RWPE1 (cell line): ENCODE measurements at regions not wholly inside any gene's neighbourhood (a gene's known extent, or its start where the extent isn't known, plus 50 kb on each side); places are given as distances from the start of the nearest gene placed in this dataset.

Source experiments
- CTCF ChIA-PET: fragments of 350-600 bp; sonication (Branson Sonifier 250); formaldehyde crosslinking; extraction: SDS; loops from one replicate; lab custom pipeline; 2021; lab: Yijun Ruan, JAX
- POLR2A ChIA-PET: fragments of 400-600 bp; formaldehyde crosslinking; extraction: SDS; loops from one replicate; lab custom pipeline; 2020; ENCODE audit warnings: antibody characterized with exemption; ENCODE audit not compliant: low non-redundant PET; lab: Yijun Ruan, JAX
- DNase-seq: peaks from one replicate; pipeline ENCODE4 v3.0.0; 2012; ENCODE audit warnings: low spot score
- H3K27ac ChIP-seq: fragments of 450-650 bp; 2 replicates; pipeline ENCODE4 v1.5.1; 2017
- TF ChIP-seq, protein P1 (sequence below): fragments of 450-650 bp; conservative IDR thresholded peaks from 2 replicates; pipeline ENCODE4 v1.5.1; 2017; ENCODE audit warnings: low read depth, mild to moderate bottlenecking

DNA sequence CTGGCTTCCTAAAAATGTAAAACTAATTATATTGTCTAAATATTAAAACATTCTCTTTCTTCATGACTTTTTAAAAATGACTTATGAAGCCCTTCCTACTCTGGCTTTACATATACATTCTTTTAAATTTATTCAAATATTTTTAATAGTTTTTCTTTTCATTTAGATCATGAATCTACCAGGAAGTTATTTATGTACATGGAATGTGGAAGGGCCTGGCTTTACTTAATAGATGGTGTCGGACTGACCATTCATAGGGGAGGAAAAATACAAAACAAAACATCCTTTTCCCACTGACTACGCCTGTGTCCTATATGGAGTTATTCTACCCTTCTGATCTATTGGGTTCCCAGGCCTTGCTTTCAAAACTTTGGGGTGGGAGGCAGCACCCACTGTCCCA, 129.8 kb downstream of the MACROH2A1 start:
- ChIA-PET POLR2A (no interaction called here), CTCF (interaction anchor here (0.6 kb wide), 1 partner anchor 19 kb away, joined by 3 read pairs; no protein-coding TSS in a partner anchor)
- no peak for DNase-seq
- H3K27ac ChIP-seq, result no peak overlapping the region
- TF ChIP-seq, protein P1, sequence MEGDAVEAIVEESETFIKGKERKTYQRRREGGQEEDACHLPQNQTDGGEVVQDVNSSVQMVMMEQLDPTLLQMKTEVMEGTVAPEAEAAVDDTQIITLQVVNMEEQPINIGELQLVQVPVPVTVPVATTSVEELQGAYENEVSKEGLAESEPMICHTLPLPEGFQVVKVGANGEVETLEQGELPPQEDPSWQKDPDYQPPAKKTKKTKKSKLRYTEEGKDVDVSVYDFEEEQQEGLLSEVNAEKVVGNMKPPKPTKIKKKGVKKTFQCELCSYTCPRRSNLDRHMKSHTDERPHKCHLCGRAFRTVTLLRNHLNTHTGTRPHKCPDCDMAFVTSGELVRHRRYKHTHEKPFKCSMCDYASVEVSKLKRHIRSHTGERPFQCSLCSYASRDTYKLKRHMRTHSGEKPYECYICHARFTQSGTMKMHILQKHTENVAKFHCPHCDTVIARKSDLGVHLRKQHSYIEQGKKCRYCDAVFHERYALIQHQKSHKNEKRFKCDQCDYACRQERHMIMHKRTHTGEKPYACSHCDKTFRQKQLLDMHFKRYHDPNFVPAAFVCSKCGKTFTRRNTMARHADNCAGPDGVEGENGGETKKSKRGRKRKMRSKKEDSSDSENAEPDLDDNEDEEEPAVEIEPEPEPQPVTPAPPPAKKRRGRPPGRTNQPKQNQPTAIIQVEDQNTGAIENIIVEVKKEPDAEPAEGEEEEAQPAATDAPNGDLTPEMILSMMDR, result no peak

DNA sequence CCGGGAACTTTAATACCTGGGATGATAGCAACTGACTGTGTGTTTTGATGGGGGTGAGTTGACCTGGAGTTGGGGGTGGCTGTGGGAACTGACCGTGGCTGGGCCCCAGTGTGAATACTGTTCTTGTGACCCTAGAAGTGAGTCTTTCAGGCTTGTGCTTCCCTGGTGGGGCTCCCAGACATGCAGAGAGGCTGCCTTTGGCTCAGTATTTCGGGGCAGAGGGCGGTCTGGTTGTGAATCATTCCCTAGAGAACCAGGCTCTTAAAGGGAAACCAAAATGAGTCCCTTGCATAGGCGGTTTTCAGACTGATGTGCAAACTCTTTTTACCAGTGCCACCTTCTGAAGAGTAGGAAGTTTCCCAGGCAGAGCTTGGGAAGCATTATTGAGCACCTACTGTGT, 132.1 kb downstream of the MACROH2A1 start:
- no peak overlapping the region for H3K27ac ChIP-seq
- DNase-seq, result no peak
- POLR2A ChIA-PET, result no interaction called here
- CTCF ChIA-PET, result no interaction called here
- TF ChIP-seq, protein P1, result no peak

DNA sequence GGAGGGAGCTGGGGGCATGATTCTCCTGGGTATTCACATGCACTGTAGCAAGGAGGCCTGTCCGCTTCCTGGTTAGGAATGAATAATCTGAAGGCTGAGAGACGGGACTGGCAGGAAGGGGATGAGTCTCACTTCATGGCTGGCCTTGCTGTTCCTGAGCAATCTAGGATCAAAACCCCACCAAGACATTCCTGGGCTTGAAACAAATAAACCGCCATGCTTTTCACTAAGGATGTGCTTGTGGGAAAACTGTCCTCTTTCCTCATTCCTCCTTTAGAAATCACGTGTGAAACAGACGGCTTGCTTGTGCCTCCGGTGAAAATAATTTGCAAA, 132.8 kb downstream of the MACROH2A1 start:
- DNase-seq, result no peak
- H3K27ac ChIP-seq, result no peak overlapping the region
- TF ChIP-seq, protein P1, result no peak
- POLR2A ChIA-PET, result no interaction called here
- CTCF ChIA-PET, result interaction anchor here (0.5 kb wide), 2 partner anchors 17 to 676 kb away, joined by 3 to 4 read pairs; no protein-coding TSS in a partner anchor

DNA sequence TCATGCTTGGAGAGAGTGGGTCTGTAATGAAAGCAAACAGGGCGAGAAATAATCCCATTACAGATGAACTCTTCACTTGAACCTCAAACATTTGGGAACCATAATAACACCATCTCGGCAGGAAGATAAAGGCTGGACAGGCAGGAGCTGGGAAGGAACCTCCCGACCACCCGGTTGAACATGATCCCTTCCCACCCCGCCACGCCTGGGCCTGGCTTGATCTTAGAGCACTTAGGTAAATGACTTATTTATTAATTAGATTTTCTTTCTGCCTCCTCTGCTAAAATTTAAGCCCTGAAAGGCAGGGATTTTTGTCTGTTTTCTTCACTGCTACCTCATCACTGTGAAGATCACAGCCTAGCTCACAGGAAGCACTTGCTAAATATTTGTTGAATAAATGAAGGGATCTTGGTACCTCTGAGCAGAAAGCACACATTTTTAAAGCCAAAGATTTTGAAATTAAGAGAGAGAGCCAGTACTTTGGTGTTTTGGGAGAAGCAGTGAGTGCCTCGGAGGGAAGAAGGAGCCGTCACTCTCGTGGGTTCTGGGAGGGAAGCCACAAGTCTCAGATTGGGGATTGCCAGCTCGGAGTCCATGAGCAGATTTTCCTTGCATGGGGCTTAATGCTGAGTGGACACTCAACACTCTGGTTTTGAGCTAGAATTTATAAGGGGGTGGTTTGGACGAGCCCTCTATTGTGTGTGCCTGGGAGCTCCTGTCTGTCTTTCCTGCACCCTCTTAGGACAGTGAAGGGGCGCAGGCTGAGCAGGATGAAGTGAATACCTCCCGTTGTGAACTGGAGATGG, 133.3 kb downstream of the MACROH2A1 start:
- no peak for DNase-seq
- POLR2A ChIA-PET, result no interaction called here
- TF ChIP-seq, protein P1, result no peak
- H3K27ac ChIP-seq, result no peak overlapping the region
- CTCF ChIA-PET, result interaction anchor here (0.5 kb wide), 2 partner anchors 17 to 676 kb away, joined by 3 to 4 read pairs; no protein-coding TSS in a partner anchor

DNA sequence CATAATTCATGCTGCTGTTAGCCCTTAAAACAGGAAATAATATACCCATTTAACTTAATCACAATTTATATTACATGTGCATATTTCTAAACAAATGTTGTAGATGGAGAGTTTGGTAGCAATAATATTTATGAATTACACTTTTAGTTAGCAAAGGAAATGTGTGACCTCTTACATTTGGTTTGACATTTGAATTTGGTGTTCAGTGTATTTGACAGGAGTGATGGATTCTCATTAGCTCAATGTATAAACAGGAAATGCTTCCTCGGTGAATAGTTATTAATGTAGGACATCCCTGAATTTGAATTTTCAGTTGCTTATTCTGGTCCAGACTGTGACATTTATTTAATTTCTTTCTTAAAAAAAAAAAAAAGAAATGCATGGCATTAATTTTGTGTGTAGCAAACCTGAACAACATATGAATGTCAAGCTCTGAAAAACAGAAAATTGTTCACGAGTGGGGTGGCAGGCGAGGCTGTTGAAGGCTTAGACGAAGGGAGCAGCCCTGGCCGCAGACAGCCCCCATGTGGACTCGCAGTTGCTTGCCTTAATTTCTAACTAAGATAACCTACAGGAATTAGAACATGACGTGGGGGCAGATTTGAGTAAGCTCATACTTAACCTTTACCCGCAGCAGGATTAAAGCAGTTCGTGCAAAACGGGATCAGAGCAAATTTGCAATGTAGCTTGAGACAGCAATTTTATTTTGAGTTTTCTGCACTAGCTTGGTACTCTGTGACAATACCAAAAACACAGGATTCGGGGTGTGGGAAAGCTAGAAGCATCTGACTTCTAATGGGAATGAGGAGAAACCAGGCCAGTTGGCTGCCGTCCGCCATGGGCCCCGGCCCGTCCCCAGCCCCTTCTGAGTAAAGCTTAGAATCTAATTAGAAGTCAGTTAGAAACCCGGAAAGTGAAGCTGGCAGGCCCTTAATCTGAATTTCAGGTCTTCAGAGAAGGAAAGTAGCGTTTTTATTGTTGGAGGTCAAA, 134.3 kb downstream of the MACROH2A1 start:
- DNase-seq, result no peak
- no peak overlapping the region for H3K27ac ChIP-seq
- POLR2A ChIA-PET, result no interaction called here
- CTCF ChIA-PET, result interaction anchor here (0.6 to 0.8 kb wide), 4 partner anchors 56 to 565 kb away, joined by 3 to 4 read pairs (median 3); no protein-coding TSS in a partner anchor
- TF ChIP-seq, protein P1, result no peak
